ENCODE measurements at regions not wholly inside any gene's neighbourhood (a gene's known extent, or its start where the extent isn't known, plus 50 kb on each side); places are given as distances from the start of the nearest gene placed in this dataset.

DNA sequence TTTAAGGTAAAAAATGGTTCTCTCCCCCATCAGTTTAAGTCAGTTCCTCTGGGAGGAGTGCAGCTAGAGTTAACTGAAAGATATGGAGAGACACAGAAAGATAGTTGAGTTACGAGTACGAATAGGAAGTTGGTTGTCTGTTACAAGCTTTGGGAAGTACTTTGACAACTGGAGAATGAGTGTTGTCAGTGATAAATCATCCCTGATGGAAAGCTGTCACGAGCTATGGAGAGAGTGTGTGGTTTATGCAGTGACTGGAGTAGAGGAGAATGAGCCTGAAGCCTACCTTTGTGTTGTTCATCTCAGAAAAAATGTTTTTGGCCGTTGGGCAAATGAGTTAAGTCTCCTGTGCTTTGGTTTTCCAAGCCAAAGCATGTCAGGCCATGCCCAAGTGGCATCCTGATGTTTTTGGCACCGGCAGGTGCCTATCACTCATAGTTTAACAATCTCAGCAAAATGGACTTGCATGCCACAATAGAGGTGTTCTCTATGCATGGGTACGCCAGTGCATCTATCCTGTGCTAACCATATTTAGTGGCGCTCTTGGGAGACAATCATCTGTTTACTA lies 350.2 kb downstream of the IRS2 start:
- TF ChIP-seq, protein P1, sequence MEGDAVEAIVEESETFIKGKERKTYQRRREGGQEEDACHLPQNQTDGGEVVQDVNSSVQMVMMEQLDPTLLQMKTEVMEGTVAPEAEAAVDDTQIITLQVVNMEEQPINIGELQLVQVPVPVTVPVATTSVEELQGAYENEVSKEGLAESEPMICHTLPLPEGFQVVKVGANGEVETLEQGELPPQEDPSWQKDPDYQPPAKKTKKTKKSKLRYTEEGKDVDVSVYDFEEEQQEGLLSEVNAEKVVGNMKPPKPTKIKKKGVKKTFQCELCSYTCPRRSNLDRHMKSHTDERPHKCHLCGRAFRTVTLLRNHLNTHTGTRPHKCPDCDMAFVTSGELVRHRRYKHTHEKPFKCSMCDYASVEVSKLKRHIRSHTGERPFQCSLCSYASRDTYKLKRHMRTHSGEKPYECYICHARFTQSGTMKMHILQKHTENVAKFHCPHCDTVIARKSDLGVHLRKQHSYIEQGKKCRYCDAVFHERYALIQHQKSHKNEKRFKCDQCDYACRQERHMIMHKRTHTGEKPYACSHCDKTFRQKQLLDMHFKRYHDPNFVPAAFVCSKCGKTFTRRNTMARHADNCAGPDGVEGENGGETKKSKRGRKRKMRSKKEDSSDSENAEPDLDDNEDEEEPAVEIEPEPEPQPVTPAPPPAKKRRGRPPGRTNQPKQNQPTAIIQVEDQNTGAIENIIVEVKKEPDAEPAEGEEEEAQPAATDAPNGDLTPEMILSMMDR (conservative IDR thresholded peaks at IDR 0.05; ENCODE audit: low read depth, low read length): no peak
- TF ChIP-seq SMC3 (IDR thresholded peaks at IDR 0.05; ENCODE audit: low read depth, low read length): no peak
- no peak for TF ChIP-seq RFX5 (IDR thresholded peaks at IDR 0.05; ENCODE audit: low read depth, low read length)
- TF ChIP-seq RAD21 (IDR thresholded peaks at IDR 0.05; ENCODE audit: low read length): no peak
- TF ChIP-seq FOS (IDR thresholded peaks at IDR 0.05; ENCODE audit: low read depth, low read length): no peak
- TF ChIP-seq POLR2A (IDR thresholded peaks at IDR 0.05; ENCODE audit: low read depth, low read length): no peak
- TF ChIP-seq BHLHE40 (IDR thresholded peaks at IDR 0.05; ENCODE audit: low read depth, low read length): no peak
- TF ChIP-seq, protein P2, sequence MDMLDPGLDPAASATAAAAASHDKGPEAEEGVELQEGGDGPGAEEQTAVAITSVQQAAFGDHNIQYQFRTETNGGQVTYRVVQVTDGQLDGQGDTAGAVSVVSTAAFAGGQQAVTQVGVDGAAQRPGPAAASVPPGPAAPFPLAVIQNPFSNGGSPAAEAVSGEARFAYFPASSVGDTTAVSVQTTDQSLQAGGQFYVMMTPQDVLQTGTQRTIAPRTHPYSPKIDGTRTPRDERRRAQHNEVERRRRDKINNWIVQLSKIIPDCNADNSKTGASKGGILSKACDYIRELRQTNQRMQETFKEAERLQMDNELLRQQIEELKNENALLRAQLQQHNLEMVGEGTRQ (IDR thresholded peaks at IDR 0.05; ENCODE audit: low read depth, low read length): no peak
- TF ChIP-seq MAFK (IDR thresholded peaks at IDR 0.05; ENCODE audit: low read depth, low read length): no peak
- TF ChIP-seq MXI1 (IDR thresholded peaks at IDR 0.05; ENCODE audit: borderline replicate concordance, low read depth, low read length): no peak
- no peak for TF ChIP-seq CEBPB (IDR thresholded peaks at IDR 0.05; ENCODE audit: low read depth, low read length)
- TF ChIP-seq, protein P3, sequence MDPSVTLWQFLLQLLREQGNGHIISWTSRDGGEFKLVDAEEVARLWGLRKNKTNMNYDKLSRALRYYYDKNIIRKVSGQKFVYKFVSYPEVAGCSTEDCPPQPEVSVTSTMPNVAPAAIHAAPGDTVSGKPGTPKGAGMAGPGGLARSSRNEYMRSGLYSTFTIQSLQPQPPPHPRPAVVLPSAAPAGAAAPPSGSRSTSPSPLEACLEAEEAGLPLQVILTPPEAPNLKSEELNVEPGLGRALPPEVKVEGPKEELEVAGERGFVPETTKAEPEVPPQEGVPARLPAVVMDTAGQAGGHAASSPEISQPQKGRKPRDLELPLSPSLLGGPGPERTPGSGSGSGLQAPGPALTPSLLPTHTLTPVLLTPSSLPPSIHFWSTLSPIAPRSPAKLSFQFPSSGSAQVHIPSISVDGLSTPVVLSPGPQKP (IDR thresholded peaks at IDR 0.05; ENCODE audit: borderline replicate concordance, low read depth, low read length): no peak
- TF ChIP-seq CHD1 (IDR thresholded peaks at IDR 0.05; ENCODE audit: low read depth, low read length): no peak
- TF ChIP-seq RCOR1 (IDR thresholded peaks at IDR 0.05; ENCODE audit: insufficient replicate concordance, low read length): no peak

Data from IMR-90 (cell line).